Transverse colon (tissue), 4 donors: ENCODE measurements at regions not wholly inside any gene's neighbourhood (a gene's known extent, or its start where the extent isn't known, plus 50 kb on each side); places are given as distances from the start of the nearest gene placed in this dataset.

Source experiments
- CTCF ChIP-seq, 5 experiments: fragments of 200-600 bp in 3 of 5; fragments of 450-650 bp in 2 of 5; sonication (generic) in 3 of 5; IDR thresholded peaks; 1 replicate in 2 of 5; 2 replicates in 3 of 5; pipeline ENCODE4 v1.5.1; 2016 to 2017; ENCODE audit warnings: antibody characterized with exemption in 5 of 5, inconsistent platforms in 3 of 5, mild to moderate bottlenecking in 2 of 5, moderate library complexity in 1 of 5
- POLR2AphosphoS5 ChIP-seq, 3 donors: sonication (generic); formaldehyde crosslinking; IDR thresholded peaks; one replicate each; pipeline ENCODE4 v1.6.1; 2016; ENCODE audit warnings: antibody characterized with exemption in 3 of 3

GRCh38 chr1:214141486-214141885 lies 139.5 kb upstream of the SMYD2 start:
- TF ChIP-seq CTCF (IDR thresholded peaks at IDR 0.05) (no peak), POLR2AphosphoS5 (IDR thresholded peaks at IDR 0.05) (no peak)
